ENCODE measurements at regions not wholly inside any gene's neighbourhood (a gene's known extent, or its start where the extent isn't known, plus 50 kb on each side); places are given as distances from the start of the nearest gene placed in this dataset.

- TF ChIP-seq CTCF (IDR thresholded peaks at IDR 0.05) (no peak), POLR2AphosphoS5 (IDR thresholded peaks at IDR 0.05; ENCODE audit: insufficient read depth in 1 of 2, low read depth in 1 of 2) (no peak)
These were observed 126.5 kb upstream of the BMP2 start for GRCh38 chr20:6641012-6641411.

Measured in vagina (tissue), 2 donors.